ENCODE measurements at regions not wholly inside any gene's neighbourhood (a gene's known extent, or its start where the extent isn't known, plus 50 kb on each side); places are given as distances from the start of the nearest gene placed in this dataset.
"Not testable (repeated sequence)": the region's sequence is repeated elsewhere in the genome, so short reads cannot be mapped to it uniquely, and the experiment has no call there.

- 62 to 70% methylated on average over 8 of the region's 8 CpGs for WGBS, 2 donors
- FAIRE-seq (no peak), ATAC-seq (no peak), DNase-seq (no peak)
- Histone ChIP-seq H3K27ac (no peak overlapping the region), H3K4me3 (no peak overlapping the region), H3K27me3 (no peaks in the 10 kb centered on the region), H3K4me1 (no peaks in the 10 kb centered on the region), H3K9me3 (no peaks in the 10 kb centered on the region), H3K36me3 (no peaks in the 10 kb centered on the region)
- intact Hi-C loops (cut with DNase I) = no loop called here
- no peak for TF ChIP-seq CTCF (IDR thresholded peaks at IDR 0.05)
Measured at GRCh38 chr20:47887064-47887463, 101.8 kb upstream of the SULF2 start.

- intact Hi-C loops (cut with DNase I) = no loop called here
- FAIRE-seq (no peak), ATAC-seq (no peak)
Measured at GRCh38 chr20:47886454-47887041, 101.3 kb upstream of the SULF2 start.

GRCh38 chr20:47885909-47886453 is 100.7 kb upstream of the SULF2 start:
- DNase-seq = no peak
- Histone ChIP-seq H3K27ac (no peak overlapping the region), H3K9me3 (no peaks in the 10 kb centered on the region), H3K27me3 (no peaks in the 10 kb centered on the region), H3K36me3 (no peaks in the 10 kb centered on the region), H3K4me3 (no peak overlapping the region), H3K4me1 (no peaks in the 10 kb centered on the region)
- intact Hi-C loops (cut with DNase I) = no loop called here
- no peak for TF ChIP-seq CTCF (IDR thresholded peaks at IDR 0.05)
- no peak for ATAC-seq
- no peak for FAIRE-seq
- WGBS, 2 donors = 46 to 60% methylated on average over 8 of the region's 8 CpGs

More at GRCh38 chr20:47886454-47887041, 101.3 kb upstream of the SULF2 start:
- Histone ChIP-seq H3K4me3 (no peak overlapping the region), H3K27ac (no peak overlapping the region), H3K36me3 (no peaks in the 10 kb centered on the region), H3K9me3 (no peaks in the 10 kb centered on the region), H3K4me1 (no peaks in the 10 kb centered on the region), H3K27me3 (no peaks in the 10 kb centered on the region)
- WGBS, 2 donors = 46 to 61% methylated on average over 18 of the region's 18 CpGs
- no peak for TF ChIP-seq CTCF (IDR thresholded peaks at IDR 0.05)
- DNase-seq = no peak

- DNase-seq; ATAC-seq; H3K9me3 ChIP-seq; intact Hi-C loops (cut with DNase I); H3K27me3 ChIP-seq; H3K36me3 ChIP-seq; H3K4me1 ChIP-seq; H3K4me3 ChIP-seq; H3K27ac ChIP-seq; FAIRE-seq: not testable (repeated sequence)
- 53 to 76% methylated on average over 1 of the region's 1 CpG for WGBS, 2 donors
Measured at GRCh38 chr20:47883940-47884339, 98.7 kb upstream of the SULF2 start.

GRCh38 chr20:47883186-47883585 is 97.9 kb upstream of the SULF2 start:
- H3K36me3 ChIP-seq = no peaks in the 10 kb centered on the region
- DNase-seq (no peak), FAIRE-seq (no peak), ATAC-seq (no peak)
- no peak overlapping the region for H3K27ac ChIP-seq
- no peaks in the 10 kb centered on the region for H3K9me3 ChIP-seq
- 49 to 65% methylated on average over 5 of the region's 5 CpGs for WGBS, 2 donors
- no peak for TF ChIP-seq CTCF (IDR thresholded peaks at IDR 0.05)
- no peaks in the 10 kb centered on the region for H3K4me1 ChIP-seq
- no peak overlapping the region for H3K4me3 ChIP-seq
- no peaks in the 10 kb centered on the region for H3K27me3 ChIP-seq
- intact Hi-C loops (cut with DNase I) = no loop called here
